Spleen (tissue), 7 donors: ENCODE measurements at regions not wholly inside any gene's neighbourhood (a gene's known extent, or its start where the extent isn't known, plus 50 kb on each side); places are given as distances from the start of the nearest gene placed in this dataset.

ENCODE experiments used
- CTCF ChIP-seq, 11 experiments: fragments of 200-600 bp in 7 of 11; fragments of 450-650 bp in 4 of 11; sonication (generic) in 4 of 11; IDR thresholded peaks in 8 of 11; conservative IDR thresholded peaks in 3 of 11; 1 replicate in 7 of 11; 2 replicates in 4 of 11; pipeline versions ENCODE4 v1.4.0 to v1.8.0; 2016 to 2021; ENCODE audit warnings: antibody characterized with exemption in 11 of 11, inconsistent platforms in 4 of 11, mild to moderate bottlenecking in 1 of 11
- POLR2A ChIP-seq, 3 donors: fragments of 450-650 bp; IDR thresholded peaks; one replicate each; pipeline ENCODE4 v1.5.1; 2017; ENCODE audit warnings: antibody characterized with exemption in 3 of 3, mild to moderate bottlenecking in 1 of 3
- donor health status: DM: no; HTN: no; CAD: no; lungs with moderate emphysema.
- donor health status: DM: no; HTN: no; CAD: no.
- donor health status: DM: no; HTN: no; CAD: no.

GRCh38 chr20:11445891-11446290 lies 471.8 kb upstream of the BTBD3 start:
- TF ChIP-seq CTCF (IDR thresholded peaks at IDR 0.05 in 8 of 11, conservative IDR thresholded peaks at IDR 0.05 in 3 of 11) (no peak), POLR2A (IDR thresholded peaks at IDR 0.05) (no peak)
